CD4-positive, alpha-beta T cell treated with Interleukin-15 for 1 hour (primary cell): ENCODE measurements at regions not wholly inside any gene's neighbourhood (a gene's known extent, or its start where the extent isn't known, plus 50 kb on each side); places are given as distances from the start of the nearest gene placed in this dataset.

Source experiments
- DNase-seq: peaks from one replicate; pipeline ENCODE4 v3.0.0-alpha.2; 2020

DNA sequence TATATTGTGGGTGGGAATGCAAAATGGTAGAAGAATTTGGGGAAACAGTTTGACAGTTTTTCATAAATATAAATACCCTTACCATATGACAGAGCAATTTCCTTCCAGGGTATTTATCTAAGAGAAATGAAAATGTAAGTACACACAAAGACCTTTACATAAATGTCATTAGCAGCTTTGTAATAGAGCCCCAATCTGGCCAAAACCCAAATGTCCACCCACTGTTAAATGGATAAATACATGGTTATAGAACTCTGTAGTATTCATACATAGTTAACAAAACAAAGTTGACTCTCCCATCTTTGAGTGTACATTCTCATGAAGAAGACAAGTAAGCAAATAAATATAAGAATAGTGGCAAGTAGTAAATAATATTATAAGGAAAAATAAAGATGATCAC is 514.8 kb upstream of the NOX3 start:
- DNase-seq, result no peak

GRCh38 chr6:155968921-155969320 is 513.3 kb upstream of the NOX3 start:
- no peak for DNase-seq

GRCh38 chr6:155967322-155967721 is 511.7 kb upstream of the NOX3 start:
- no peak for DNase-seq

DNA sequence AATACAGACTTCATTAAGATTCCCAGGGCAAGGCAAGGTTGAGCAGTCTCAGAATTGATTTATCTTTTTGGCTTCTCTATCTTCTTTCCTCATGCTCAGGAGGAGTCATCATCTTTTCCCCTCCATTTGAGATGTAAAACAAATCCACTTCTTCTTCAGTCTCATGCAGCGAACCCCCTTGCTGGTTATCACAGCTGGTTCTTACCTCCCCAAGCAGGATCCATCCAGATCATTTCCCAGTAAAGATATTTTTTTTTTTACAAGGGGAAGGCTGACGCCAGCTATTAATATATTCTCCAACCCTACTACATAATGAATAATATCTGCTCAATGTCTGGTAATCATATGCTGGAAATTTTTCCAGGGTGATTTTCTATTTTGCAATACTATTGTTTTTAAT is 508.9 kb upstream of the NOX3 start:
- DNase-seq, result no peak

GRCh38 chr6:155962276-155962675 is 506.6 kb upstream of the NOX3 start:
- DNase-seq, result no peak

GRCh38 chr6:155959898-155960495 is 504.4 kb upstream of the NOX3 start:
- DNase-seq, result no peak

DNA sequence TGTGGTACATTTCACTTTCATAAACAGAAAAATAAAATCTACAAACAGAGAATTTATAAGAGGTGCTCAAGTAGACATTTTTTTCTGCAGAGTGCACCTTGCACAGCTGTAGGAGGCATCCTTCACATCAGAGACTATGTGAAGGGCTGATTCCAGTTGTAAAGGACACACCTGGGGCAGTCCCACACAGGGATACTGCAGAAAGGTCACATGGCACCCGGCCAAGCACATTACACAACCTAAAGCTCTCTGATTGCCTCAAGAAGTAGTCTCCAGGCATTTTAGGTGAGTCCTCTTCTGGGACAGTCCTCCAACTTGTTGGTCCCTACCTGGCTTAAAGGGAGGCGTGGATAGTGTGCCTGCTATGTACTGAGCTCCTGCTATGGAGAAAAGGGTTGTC is 502.9 kb upstream of the NOX3 start:
- no peak for DNase-seq

DNA sequence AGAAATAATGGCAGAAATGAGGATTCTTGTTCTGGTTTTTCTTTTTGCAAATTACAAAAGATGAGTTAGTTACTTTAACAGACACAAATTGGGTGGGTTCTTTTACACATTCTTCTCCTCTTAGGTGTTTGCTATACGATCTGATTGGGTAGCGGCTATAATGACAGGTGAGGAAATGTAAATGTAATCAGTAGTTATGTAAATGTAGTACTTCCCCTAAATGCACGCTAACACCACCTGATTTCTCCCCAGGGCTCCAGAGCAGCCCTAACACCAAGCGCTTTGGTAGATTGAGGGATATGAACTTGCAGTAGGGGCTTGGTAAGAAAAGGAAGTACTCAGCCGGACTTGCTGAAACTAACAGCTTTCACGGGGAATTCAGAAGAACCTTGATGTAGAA is 499.4 kb upstream of the NOX3 start:
- DNase-seq, result no peak

GRCh38 chr6:155954149-155954548 is 498.5 kb upstream of the NOX3 start:
- no peak for DNase-seq

DNA sequence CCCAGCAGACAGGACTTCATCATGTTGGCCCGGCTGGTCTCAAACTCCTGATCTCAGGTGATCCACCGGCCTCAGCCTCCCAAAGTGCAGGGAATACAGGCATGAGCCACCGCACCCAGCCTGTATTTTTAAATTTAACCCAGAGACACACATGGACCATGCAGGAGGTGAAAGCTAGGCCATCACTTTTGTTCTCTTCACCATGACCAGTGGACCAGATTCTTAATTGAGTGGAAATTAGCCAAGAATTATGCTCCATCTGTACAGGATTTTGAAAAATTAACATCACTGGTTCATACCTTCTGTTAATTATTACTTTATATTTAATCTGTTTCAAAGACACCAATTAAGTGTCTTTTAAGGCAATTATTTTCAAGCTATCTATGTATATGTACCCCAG is 493.6 kb upstream of the NOX3 start:
- no peak for DNase-seq

DNA sequence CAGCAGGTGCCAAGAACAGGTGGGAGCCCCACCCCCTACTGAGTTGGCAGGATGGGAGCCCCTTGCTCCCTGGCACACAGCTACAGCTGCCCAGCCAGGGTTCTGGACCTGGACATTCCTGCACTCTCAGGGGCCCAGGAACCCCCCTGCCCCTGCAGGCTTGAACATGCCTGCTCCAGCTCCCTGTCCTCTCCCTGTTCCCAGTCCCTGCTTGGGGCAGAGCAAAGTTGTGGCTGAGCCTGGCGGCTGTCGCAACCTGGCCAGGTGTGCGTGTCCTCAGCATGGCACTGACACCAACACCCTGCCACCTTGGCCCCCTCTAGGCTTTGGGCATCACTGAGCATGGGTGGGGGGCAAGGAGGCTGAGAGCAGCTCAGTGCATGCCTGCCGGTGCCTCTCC is 491.2 kb upstream of the NOX3 start:
- DNase-seq, result no peak

DNA sequence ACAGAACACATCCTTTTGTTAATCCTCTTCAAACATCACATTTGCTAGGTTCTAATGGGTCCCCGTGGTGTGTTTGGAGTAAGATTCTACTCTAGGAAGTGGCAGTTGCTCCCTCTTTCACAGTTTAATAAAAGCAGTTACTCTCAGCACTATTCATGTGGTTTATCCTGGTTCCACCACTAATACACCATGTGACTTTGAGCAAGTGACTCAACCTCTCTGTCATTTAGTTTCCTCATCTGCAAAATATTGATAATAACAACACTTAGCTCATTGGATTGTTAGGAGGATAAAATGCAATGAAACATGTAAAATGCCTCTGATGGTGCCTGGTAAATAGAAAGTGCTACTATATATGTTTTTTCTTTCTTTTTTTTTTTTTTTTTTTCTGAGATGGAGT is 488.0 kb upstream of the NOX3 start:
- DNase-seq, result no peak

DNA sequence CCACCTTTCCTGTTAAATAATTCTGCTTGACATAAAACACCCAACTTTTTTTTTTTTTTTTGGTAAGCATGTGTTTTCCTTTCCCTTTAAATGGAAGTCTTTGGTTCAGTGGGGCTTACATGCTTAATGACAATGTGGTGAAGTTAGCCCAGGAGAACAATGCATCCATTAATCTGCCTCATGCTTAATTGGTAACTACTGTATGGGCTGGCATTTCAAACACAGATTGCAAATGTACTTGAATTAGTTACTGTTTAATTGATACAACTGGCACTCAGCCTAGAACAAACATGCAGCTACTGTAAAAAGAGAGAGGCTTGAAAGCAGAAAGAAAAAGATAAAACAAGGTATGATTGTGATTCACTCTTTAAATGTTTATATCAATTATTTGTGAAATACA is 483.6 kb upstream of the NOX3 start:
- no peak for DNase-seq

GRCh38 chr6:155936551-155936950 is 480.9 kb upstream of the NOX3 start:
- no peak for DNase-seq

GRCh38 chr6:155936127-155936526 is 480.5 kb upstream of the NOX3 start:
- no peak for DNase-seq

DNA sequence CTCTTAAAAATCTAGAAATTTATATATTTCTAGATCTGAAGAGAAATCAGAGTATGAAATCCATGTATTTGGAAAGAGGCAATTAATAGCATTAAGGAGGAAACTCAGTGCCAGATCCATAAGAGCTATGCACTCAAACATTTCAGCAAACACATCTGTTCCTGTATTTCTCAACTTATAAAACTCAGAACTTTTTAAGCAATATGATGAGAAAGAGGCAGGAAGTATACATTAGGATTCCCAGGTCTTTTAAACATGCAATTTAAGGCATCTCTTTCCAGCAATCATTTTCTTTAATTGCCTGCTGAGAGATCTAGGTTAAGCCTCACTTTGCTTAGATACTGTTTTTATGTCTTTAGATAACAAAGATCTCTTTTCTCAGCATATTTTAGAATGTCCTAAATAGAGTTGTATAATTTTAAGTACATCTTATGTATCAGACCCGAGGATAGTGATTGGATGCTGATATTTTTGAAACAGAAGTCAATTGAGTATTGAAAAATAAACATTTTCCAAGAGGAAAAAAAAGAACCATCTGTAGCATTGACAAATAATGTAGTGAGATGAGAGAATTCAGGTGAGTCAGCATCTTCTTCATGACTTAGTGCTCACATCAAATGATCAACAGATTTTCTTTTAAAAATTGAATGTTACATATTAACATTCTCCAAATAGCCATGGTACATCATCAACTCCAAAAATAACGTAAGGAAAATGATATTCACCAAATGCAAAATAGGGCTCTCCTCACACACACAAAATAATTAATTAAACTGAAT is 461.4 kb upstream of the NOX3 start:
- DNase-seq, result no peak

- DNase-seq, result no peak
Observed at GRCh38 chr6:155915651-155916050, 460.0 kb upstream of the NOX3 start.

DNA sequence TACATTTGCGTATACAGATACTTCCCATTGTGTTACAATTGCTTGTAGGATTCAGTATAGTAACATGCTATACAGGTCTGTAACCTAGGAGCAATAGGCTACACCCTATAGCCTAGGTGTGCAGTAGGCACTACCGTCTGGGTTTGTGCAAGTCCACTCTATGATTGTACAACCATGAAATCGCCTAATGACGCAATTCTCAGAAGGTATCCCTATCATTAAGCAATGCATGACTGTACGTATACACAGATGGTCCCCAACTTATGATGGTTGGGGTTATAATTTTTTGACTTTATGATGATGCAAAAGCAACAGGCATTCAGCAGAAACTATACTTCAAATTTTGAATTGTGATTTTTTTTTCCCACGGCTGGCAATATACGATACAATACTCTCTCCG is 458.2 kb upstream of the NOX3 start:
- no peak for DNase-seq

DNA sequence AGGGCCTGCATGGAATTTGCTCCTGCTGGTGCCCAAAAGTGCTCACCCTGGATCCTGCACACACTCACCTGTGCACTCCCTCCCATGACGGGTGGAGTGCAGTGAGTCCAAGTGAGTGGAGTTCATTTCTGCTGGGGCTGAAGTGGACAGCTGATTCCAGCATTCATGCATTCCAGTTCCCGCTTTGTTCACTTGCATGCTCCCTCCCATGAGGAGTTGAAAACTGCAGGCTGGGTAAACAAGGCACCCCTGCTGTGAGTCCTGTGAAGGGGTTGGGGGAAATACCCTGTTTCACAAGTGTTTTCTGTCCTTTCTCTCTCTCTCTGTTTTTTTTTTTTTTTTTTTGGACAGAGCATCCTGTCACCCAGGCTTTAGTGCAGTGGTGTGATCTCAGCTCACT is 454.1 kb upstream of the NOX3 start:
- DNase-seq, result no peak

DNA sequence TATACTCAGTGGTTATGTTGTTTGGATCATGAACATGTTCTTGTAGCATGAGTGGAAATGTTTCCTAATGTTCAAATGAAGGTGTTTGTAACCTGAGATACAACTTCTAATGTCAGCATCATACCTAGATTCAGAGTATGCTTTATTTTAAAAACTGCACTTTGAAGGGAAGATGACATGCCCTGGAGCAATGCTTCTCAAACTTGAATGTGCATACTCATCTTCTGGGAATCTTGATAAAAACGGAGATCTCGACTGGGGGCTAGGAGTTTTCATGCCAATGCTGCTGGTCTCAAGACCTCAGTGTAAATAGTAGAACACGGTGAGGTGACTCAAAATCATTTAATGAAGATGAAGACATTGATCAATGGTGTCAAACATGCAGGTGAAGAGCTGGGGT is 440.0 kb upstream of the NOX3 start:
- DNase-seq, result no peak

DNA sequence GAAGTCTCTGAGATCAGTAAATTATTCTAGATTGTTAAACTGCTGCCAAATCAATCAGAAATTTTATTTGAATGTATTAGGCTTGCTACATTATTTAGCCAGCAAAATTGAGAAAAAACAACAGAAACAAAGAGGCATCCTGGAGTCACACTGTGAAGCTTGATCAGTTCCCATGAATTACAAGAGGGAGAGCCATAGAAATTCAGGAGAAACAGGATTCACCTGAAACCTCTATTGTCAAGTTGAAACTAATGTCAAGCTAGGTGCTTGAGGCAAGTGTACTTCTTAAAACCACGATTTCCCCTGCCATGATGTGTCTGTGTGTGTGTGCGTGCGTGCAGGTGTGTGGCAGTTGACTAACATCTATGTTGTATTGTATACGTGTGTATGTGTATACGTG is 439.1 kb upstream of the NOX3 start:
- DNase-seq, result no peak

- no peak for DNase-seq
Observed at GRCh38 chr6:155894262-155894661, 438.6 kb upstream of the NOX3 start.

DNA sequence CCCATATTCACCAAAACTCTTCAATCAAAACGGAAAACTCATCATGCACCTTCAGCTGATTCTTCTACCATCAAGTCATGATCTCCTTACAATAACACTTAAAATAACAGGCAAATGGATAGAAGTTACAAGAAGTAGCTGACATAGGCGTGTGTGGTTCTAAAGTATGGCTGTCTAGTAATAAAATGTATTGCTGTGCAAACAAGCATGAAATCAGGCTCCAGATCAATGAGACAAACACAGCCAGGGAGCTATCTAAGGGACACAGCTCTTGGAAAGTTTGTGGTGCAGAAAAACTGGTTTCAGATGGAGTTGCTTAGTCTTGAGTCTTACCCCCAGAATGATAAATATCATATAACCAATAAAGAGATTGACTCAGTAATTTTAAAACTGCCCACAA is 434.8 kb upstream of the NOX3 start:
- DNase-seq, result no peak

DNA sequence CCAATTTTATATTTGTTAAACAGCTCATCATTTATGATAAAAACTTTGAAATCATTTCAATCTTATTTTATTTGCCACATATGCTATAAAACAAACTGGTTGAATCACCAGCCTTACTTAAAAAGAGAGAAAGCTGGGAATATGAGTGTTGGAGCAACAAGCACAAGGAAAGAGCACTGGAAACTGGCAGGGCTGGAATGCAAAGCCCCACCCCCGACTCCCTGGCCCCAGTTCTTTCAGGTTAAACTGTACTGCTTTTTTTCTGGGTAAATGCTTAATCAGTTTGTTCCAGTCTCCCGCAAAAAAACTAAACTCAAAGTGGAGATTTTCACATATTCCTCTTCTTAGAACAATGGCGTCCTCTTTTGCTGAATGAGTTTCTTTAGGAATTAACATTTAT is 433.8 kb upstream of the NOX3 start:
- no peak for DNase-seq

DNA sequence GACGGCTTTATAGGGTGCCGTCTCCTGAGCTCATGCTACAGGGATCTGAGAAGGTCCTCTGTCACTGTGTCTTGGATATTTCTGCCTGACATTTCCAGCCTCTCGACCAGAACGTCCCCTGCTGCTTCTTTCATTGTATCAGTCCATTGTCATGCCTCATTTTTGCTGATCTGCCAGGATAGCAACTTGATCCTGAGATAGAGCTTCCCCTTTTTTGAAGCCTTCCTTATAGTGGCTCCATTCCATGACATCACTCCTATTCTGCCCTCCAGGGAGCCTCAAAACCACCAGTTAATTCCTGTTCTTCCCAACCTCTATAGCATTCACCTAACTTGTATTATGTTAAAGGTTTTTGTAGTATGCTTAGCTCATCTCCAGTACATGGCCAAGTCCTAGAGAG is 431.8 kb upstream of the NOX3 start:
- no peak for DNase-seq
